ENCODE measurements at regions not wholly inside any gene's neighbourhood (a gene's known extent, or its start where the extent isn't known, plus 50 kb on each side); places are given as distances from the start of the nearest gene placed in this dataset.
A peak's percentile ranks its signal among the peaks of the same experiment; 100 is the strongest.

DNA sequence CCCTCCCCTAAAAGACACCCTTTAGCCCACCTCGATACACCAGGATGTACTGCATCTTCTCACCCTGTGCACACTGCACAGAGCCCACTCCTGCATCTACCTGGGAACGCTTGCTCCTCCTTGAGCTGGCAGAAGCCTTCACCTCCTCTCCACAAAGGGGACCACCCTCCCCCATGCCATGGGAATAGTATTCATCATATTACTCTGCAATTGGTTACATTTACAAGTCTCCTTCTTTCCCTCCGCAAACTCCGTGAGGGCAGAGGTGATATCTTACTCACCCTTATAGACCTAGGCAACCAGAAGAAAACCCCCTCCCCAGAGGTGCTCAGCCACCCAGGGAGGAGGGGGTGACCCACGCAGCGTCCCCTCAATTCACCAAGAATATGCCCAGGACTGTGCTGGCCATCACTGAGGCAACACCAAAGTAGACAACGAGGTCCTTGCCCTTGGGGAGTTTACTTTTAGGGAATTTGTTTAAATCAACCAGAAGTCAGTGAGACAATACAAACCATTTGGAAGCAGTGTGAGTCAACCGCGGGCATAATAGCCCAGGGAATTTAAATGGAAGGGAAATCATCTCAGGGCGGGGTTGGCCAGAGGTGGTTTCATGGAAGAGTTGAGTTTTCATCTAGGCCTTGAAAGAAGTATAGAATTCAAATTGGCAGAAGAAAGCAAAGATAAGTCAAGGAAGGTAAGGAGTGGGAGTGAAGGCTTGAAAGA, 214.5 kb downstream of the BARX2 start:
- DNase-seq (ENCODE audit: extremely low spot score, unreplicated experiment): no peak
- Mint-ChIP-seq H3K36me3 (no peaks in the 10 kb centered on the region), H3K27ac (no peak overlapping the region), H3K4me1 (ENCODE audit: unreplicated experiment) (peaks cover 4% of the 10 kb centered on the region), H3K4me3 (no peak overlapping the region), H3K27me3 (peaks cover 2% of the 10 kb centered on the region), H3K9me3 (peaks cover 4% of the 10 kb centered on the region)
- TF ChIP-seq, protein P1, sequence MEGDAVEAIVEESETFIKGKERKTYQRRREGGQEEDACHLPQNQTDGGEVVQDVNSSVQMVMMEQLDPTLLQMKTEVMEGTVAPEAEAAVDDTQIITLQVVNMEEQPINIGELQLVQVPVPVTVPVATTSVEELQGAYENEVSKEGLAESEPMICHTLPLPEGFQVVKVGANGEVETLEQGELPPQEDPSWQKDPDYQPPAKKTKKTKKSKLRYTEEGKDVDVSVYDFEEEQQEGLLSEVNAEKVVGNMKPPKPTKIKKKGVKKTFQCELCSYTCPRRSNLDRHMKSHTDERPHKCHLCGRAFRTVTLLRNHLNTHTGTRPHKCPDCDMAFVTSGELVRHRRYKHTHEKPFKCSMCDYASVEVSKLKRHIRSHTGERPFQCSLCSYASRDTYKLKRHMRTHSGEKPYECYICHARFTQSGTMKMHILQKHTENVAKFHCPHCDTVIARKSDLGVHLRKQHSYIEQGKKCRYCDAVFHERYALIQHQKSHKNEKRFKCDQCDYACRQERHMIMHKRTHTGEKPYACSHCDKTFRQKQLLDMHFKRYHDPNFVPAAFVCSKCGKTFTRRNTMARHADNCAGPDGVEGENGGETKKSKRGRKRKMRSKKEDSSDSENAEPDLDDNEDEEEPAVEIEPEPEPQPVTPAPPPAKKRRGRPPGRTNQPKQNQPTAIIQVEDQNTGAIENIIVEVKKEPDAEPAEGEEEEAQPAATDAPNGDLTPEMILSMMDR (conservative IDR thresholded peaks at IDR 0.05): no peak

- peaks cover 2% of the 10 kb centered on the region for H3K27me3 Mint-ChIP-seq
- no peak overlapping the region for H3K4me3 Mint-ChIP-seq
- DNase-seq (ENCODE audit: extremely low spot score, unreplicated experiment): no peak
- no peak overlapping the region for H3K27ac Mint-ChIP-seq
- H3K9me3 Mint-ChIP-seq: peaks cover 4% of the 10 kb centered on the region
- H3K4me1 Mint-ChIP-seq (ENCODE audit: unreplicated experiment): peaks cover 6% of the 10 kb centered on the region
- no peaks in the 10 kb centered on the region for H3K36me3 Mint-ChIP-seq
- TF ChIP-seq, protein P1 (conservative IDR thresholded peaks at IDR 0.05): no peak
Observed at GRCh38 chr11:129590753-129591475, 215.3 kb downstream of the BARX2 start.

DNA sequence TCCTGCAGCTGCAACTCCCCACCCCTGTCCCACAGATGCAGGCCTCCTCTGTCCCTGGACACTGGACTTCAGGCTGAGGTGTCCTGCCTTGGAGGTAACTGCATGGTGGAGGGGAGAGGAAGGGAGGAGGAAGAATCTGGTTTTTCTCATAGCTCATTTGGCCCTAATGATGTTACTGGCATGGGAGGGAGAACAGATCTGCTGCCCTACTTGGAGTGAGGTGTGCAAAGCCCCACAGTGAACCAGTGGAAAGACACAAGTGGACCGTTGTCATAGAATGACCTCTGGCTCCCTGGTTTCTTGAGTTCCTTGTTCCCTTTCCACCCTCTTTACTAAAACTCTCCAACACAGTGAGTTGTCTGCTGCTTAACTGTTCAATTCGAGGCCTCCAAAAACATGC, 215.9 kb downstream of the BARX2 start:
- Mint-ChIP-seq H3K27ac (no peak overlapping the region), H3K4me1 (ENCODE audit: unreplicated experiment) (peaks cover 6% of the 10 kb centered on the region), H3K4me3 (no peak overlapping the region)

DNA sequence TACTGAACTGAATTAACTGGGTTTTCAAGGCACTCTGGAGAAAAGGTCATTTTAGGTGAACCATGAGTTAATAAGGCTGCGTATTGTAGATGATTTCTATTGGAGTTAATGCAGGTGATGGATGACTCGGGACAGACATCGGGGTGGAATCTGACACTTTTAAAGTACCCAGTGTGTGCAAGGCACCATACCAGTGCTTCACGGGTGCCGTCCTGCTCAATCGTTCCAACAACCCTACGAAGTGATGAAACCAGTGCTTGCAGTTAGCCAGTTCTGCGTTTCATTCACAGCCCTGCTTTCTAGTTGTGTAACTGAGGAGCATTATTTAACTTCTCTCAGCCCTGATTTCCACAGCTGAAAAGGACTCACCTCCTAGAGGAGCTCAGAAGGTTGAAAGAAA, 216.5 kb downstream of the BARX2 start:
- H3K27ac Mint-ChIP-seq: peak overlapping the region; percentile 84
- TF ChIP-seq, protein P1 (conservative IDR thresholded peaks at IDR 0.05): no peak
- no peaks in the 10 kb centered on the region for H3K9me3 Mint-ChIP-seq
- H3K4me1 Mint-ChIP-seq (ENCODE audit: unreplicated experiment): peaks cover 6% of the 10 kb centered on the region
- H3K36me3 Mint-ChIP-seq: no peaks in the 10 kb centered on the region
- H3K27me3 Mint-ChIP-seq: peaks cover 2% of the 10 kb centered on the region
- H3K4me3 Mint-ChIP-seq: no peak overlapping the region
- DNase-seq (ENCODE audit: extremely low spot score, unreplicated experiment): no peak

More for the DNA sequence above, 215.9 kb downstream of the BARX2 start:
- no peaks in the 10 kb centered on the region for H3K36me3 Mint-ChIP-seq
- peaks cover 2% of the 10 kb centered on the region for H3K27me3 Mint-ChIP-seq
- TF ChIP-seq, protein P1 (conservative IDR thresholded peaks at IDR 0.05): no peak
- DNase-seq (ENCODE audit: extremely low spot score, unreplicated experiment): no peak
- H3K9me3 Mint-ChIP-seq: peaks cover 4% of the 10 kb centered on the region

DNA sequence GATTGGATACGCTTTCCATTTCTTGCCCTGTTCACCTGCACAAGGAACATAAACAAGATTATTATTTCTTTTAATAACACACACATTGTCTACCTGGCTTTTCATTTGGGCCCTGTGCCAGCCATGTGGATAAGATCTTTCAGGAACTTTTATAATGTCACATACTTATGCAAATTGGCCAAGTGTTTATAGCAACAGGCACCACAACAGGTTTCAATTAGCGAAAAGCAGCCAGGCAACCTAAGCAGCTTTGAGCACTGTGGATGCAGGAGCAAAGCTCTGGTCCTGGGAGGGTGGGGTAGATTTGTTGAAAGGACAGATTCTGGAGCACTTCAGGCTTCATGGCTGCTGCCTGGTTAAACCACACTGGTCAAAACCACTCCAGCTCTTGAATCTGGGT, 217.4 kb downstream of the BARX2 start:
- H3K4me3 Mint-ChIP-seq: peak overlapping the region; percentile 42
- H3K27me3 Mint-ChIP-seq: peaks cover 2% of the 10 kb centered on the region
- H3K9me3 Mint-ChIP-seq: no peaks in the 10 kb centered on the region
- H3K36me3 Mint-ChIP-seq: no peaks in the 10 kb centered on the region
- TF ChIP-seq, protein P1 (conservative IDR thresholded peaks at IDR 0.05): no peak
- peak overlapping the region; percentile 84 for H3K27ac Mint-ChIP-seq
- DNase-seq (ENCODE audit: extremely low spot score, unreplicated experiment): no peak
- H3K4me1 Mint-ChIP-seq (ENCODE audit: unreplicated experiment): peaks cover 6% of the 10 kb centered on the region
